WTC11 (cell line): ENCODE measurements at regions not wholly inside any gene's neighbourhood (a gene's known extent, or its start where the extent isn't known, plus 50 kb on each side); places are given as distances from the start of the nearest gene placed in this dataset.

Source experiments
- ATAC-seq: fragments of 200-7000 bp; cut with Tn5 transposase; 2 replicates; pipeline ENCODE4 v1.10.0; 2021; ENCODE audit warnings: mild to moderate bottlenecking, moderate library complexity
- CTCF ChIA-PET: fragments of 300-600 bp; sonication (Branson Sonifier 250); formaldehyde crosslinking; loops from one replicate; lab custom pipeline; 2021; ENCODE audit warnings: antibody characterized with exemption; lab: Charles Lee
- POLR2A ChIA-PET: fragments of 350-600 bp; sonication (Branson Sonifier 250); formaldehyde crosslinking; loops from one replicate; lab custom pipeline; 2021; ENCODE audit warnings: antibody characterized with exemption; lab: Charles Lee
- DNase-seq: peaks from one replicate; pipeline ENCODE4 v3.0.0; 2021; ENCODE audit warnings: low spot score
- H3K27ac Mint-ChIP-seq: 2 replicates; pipeline ENCODE4 v1.8.0; 2021; ENCODE audit warnings: mixed read lengths
- H3K27me3 Mint-ChIP-seq: 2 replicates; pipeline ENCODE4 v1.8.0; 2021; ENCODE audit warnings: low read depth, mild to moderate bottlenecking, moderate library complexity, mixed read lengths
- H3K36me3 Mint-ChIP-seq: 2 replicates; pipeline ENCODE4 v1.8.0; 2021; ENCODE audit warnings: mixed read lengths
- H3K4me1 Mint-ChIP-seq: 2 replicates; pipeline ENCODE4 v1.8.0; 2022; ENCODE audit warnings: mixed read lengths
- H3K4me3 Mint-ChIP-seq: 2 replicates; pipeline ENCODE4 v1.8.0; 2021; ENCODE audit warnings: mild to moderate bottlenecking, moderate library complexity, mixed read lengths
- H3K9me3 Mint-ChIP-seq: 2 replicates; pipeline ENCODE4 v1.8.0; 2021; ENCODE audit warnings: mixed read lengths
- ARID4B ChIP-seq: sonication (generic); formaldehyde crosslinking; IDR thresholded peaks from 2 replicates; pipeline ENCODE4 v1.8.0; 2023; ENCODE audit warnings: missing genetic modification reagents, mild to moderate bottlenecking, borderline replicate concordance
- ATF3 ChIP-seq: sonication (generic); formaldehyde crosslinking; conservative IDR thresholded peaks from 2 replicates; pipeline ENCODE4 v1.8.1; 2022; ENCODE audit warnings: mild to moderate bottlenecking, missing genetic modification reagents
- CREB1 ChIP-seq: sonication (generic); formaldehyde crosslinking; IDR thresholded peaks from 2 replicates; pipeline ENCODE4 v1.8.0; 2023; ENCODE audit warnings: mild to moderate bottlenecking, missing genetic modification reagents
- E2F1 ChIP-seq: sonication (generic); formaldehyde crosslinking; IDR thresholded peaks from 2 replicates; pipeline ENCODE4 v1.8.0; 2022; ENCODE audit warnings: mild to moderate bottlenecking, missing genetic modification reagents
- ELF4 ChIP-seq: sonication (generic); formaldehyde crosslinking; IDR thresholded peaks from 2 replicates; pipeline ENCODE4 v1.8.1; 2022; ENCODE audit warnings: low read depth, mild to moderate bottlenecking, moderate library complexity, missing genetic modification reagents
- ERG ChIP-seq: fragments of 250-450 bp; sonication (Bioruptor Pico); IDR thresholded peaks from 2 replicates; pipeline ENCODE4 v1.8.0; 2021; ENCODE audit warnings: mild to moderate bottlenecking
- FOXK1 ChIP-seq: sonication (generic); formaldehyde crosslinking; IDR thresholded peaks from 2 replicates; pipeline ENCODE4 v1.8.0; 2022; ENCODE audit warnings: mild to moderate bottlenecking, moderate library complexity, missing genetic modification reagents
- FOXP1 ChIP-seq: sonication (generic); formaldehyde crosslinking; IDR thresholded peaks from 2 replicates; pipeline ENCODE4 v1.8.0; 2022; ENCODE audit warnings: missing genetic modification reagents, mild to moderate bottlenecking, moderate library complexity, borderline replicate concordance
- HMGXB4 ChIP-seq: sonication (generic); formaldehyde crosslinking; IDR thresholded peaks from 2 replicates; pipeline ENCODE4 v1.8.1; 2023; ENCODE audit warnings: mild to moderate bottlenecking, moderate library complexity, missing genetic modification reagents
- JUN ChIP-seq: sonication (generic); formaldehyde crosslinking; IDR thresholded peaks from 2 replicates; pipeline ENCODE4 v1.8.0; 2023; ENCODE audit warnings: mild to moderate bottlenecking, missing genetic modification reagents
- MLX ChIP-seq: sonication (generic); formaldehyde crosslinking; IDR thresholded peaks from 2 replicates; pipeline ENCODE4 v1.8.1; 2023; ENCODE audit warnings: mild to moderate bottlenecking, missing genetic modification reagents, moderate library complexity
- NFATC4 ChIP-seq: fragments of 250-450 bp; sonication (Bioruptor Pico); IDR thresholded peaks from 2 replicates; pipeline ENCODE4 v1.9.0; 2021; ENCODE audit warnings: mild to moderate bottlenecking
- NFE2L1 ChIP-seq: sonication (generic); formaldehyde crosslinking; IDR thresholded peaks from 2 replicates; pipeline ENCODE4 v1.8.1; 2023; ENCODE audit warnings: missing genetic modification reagents
- NR2C2 ChIP-seq: sonication (generic); formaldehyde crosslinking; IDR thresholded peaks from 2 replicates; pipeline ENCODE4 v1.8.0; 2022; ENCODE audit warnings: mild to moderate bottlenecking, missing genetic modification reagents
- PREB ChIP-seq: sonication (generic); formaldehyde crosslinking; IDR thresholded peaks from 2 replicates; pipeline ENCODE4 v1.8.1; 2022; ENCODE audit warnings: mild to moderate bottlenecking, missing genetic modification reagents, moderate library complexity, borderline replicate concordance
- SMAD4 ChIP-seq: sonication (generic); formaldehyde crosslinking; IDR thresholded peaks from 2 replicates; pipeline ENCODE4 v1.8.0; 2022; ENCODE audit warnings: mild to moderate bottlenecking, missing genetic modification reagents
- ZBTB43 ChIP-seq: sonication (generic); formaldehyde crosslinking; IDR thresholded peaks from 2 replicates; pipeline ENCODE4 v1.8.1; 2023; ENCODE audit warnings: mild to moderate bottlenecking, missing genetic modification reagents
- ZNF317 ChIP-seq: sonication (generic); formaldehyde crosslinking; IDR thresholded peaks from 2 replicates; pipeline ENCODE4 v1.8.1; 2023; ENCODE audit warnings: low read depth, mild to moderate bottlenecking, moderate library complexity, missing genetic modification reagents, borderline replicate concordance
- ZNF416 ChIP-seq: fragments of 250-450 bp; sonication (Bioruptor Pico); IDR thresholded peaks from 2 replicates; pipeline ENCODE4 v1.9.0; 2021; ENCODE audit warnings: mild to moderate bottlenecking, inconsistent platforms
- ZNF423 ChIP-seq: fragments of 250-450 bp; sonication (Bioruptor Pico); IDR thresholded peaks from 2 replicates; pipeline ENCODE4 v2.1.2; 2022; ENCODE audit warnings: mild to moderate bottlenecking, moderate library complexity

- Mint-ChIP-seq H3K4me1 (no peaks in the 10 kb centered on the region), H3K36me3 (no peaks in the 10 kb centered on the region), H3K9me3 (no peaks in the 10 kb centered on the region), H3K27ac (no peak overlapping the region), H3K27me3 (no peaks in the 10 kb centered on the region), H3K4me3 (no peak overlapping the region)
- no peak for ATAC-seq
- no peak for TF ChIP-seq SMAD4 (CRISPR knock-in tag)
- no peak for TF ChIP-seq ZNF423 (CRISPR knock-in tag)
- no peak for TF ChIP-seq ARID4B (CRISPR knock-in tag)
- no peak for TF ChIP-seq ELF4
- no peak for TF ChIP-seq ZNF317 (CRISPR knock-in tag)
- TF ChIP-seq NFE2L1 (CRISPR knock-in tag): no peak
- no peak for TF ChIP-seq ZBTB43
- TF ChIP-seq PREB: no peak
- TF ChIP-seq NFATC4 (CRISPR knock-in tag): no peak
- no peak for TF ChIP-seq FOXP1 (CRISPR knock-in tag)
- TF ChIP-seq CREB1 (CRISPR knock-in tag): no peak
- TF ChIP-seq ATF3 (CRISPR knock-in tag): no peak
- TF ChIP-seq ZNF416 (CRISPR knock-in tag): no peak
- no peak for TF ChIP-seq ERG (CRISPR knock-in tag)
- no peak for TF ChIP-seq E2F1 (CRISPR knock-in tag)
- ChIA-PET CTCF (interaction anchor here (1.1 kb wide), 1 partner anchor 157 kb away, joined by 3 read pairs; no protein-coding TSS in a partner anchor), POLR2A (no interaction called here)
- no peak for DNase-seq
Observed at GRCh38 chr4:158013858-158014257, 159.0 kb downstream of the GASK1B start.

- DNase-seq: no peak
- Mint-ChIP-seq H3K27me3 (no peaks in the 10 kb centered on the region), H3K4me1 (no peaks in the 10 kb centered on the region), H3K9me3 (no peaks in the 10 kb centered on the region), H3K36me3 (no peaks in the 10 kb centered on the region), H3K4me3 (no peak overlapping the region), H3K27ac (no peak overlapping the region)
- CTCF ChIA-PET: no interaction called here
- POLR2A ChIA-PET: no interaction called here
- no peak for ATAC-seq
- TF ChIP-seq NR2C2 (no peak), HMGXB4 (no peak), JUN (CRISPR knock-in tag) (no peak), MLX (CRISPR knock-in tag) (no peak), FOXK1 (no peak), FOXP1 (CRISPR knock-in tag) (no peak)
Observed at GRCh38 chr4:158010361-158010760, 162.5 kb downstream of the GASK1B start.
